CD4-positive, alpha-beta T cell (primary cell): ENCODE measurements at regions not wholly inside any gene's neighbourhood (a gene's known extent, or its start where the extent isn't known, plus 50 kb on each side); places are given as distances from the start of the nearest gene placed in this dataset.

ENCODE experiments used
- ATAC-seq: fragments of 200-7000 bp; cut with Tn5 transposase; one replicate; pipeline ENCODE4 v1.10.0; 2022; ENCODE audit warnings: mild to moderate bottlenecking; ENCODE audit not compliant: poor library complexity
- CTCF ChIA-PET: fragments of 350-600 bp; sonication (Branson Sonifier 250); formaldehyde crosslinking; loops from one replicate; lab custom pipeline; 2021; ENCODE audit warnings: antibody characterized with exemption, inconsistent platforms; lab: Charles Lee
- POLR2A ChIA-PET: fragments of 350-600 bp; sonication (Branson Sonifier 250); formaldehyde crosslinking; loops from one replicate; lab custom pipeline; 2021; ENCODE audit warnings: antibody characterized with exemption, inconsistent platforms; lab: Charles Lee
- DNase-seq, 14 experiments: peaks; one replicate each; pipeline ENCODE4 v3.0.0-alpha.2; 2013 to 2020; ENCODE audit warnings: mixed read lengths in 2 of 14
- H3K27ac ChIP-seq, 2 donors: one replicate each; pipeline versions ENCODE4 v1.5.1 to v1.7.0; 2013; ENCODE audit warnings: low read length in 2 of 2, low read depth in 1 of 2, mild to moderate bottlenecking in 1 of 2
- H3K27me3 ChIP-seq, 2 experiments: 1 replicate in 1 of 2; 2 replicates in 1 of 2; pipeline versions ENCODE4 v1.6.1 to v1.7.0; 2013; ENCODE audit warnings: low read length in 2 of 2, control low read depth in 1 of 2, mild to moderate bottlenecking in 1 of 2, moderate library complexity in 1 of 2; ENCODE audit not compliant: insufficient read depth in 2 of 2, control insufficient read depth in 1 of 2
- H3K36me3 ChIP-seq: one replicate; pipeline ENCODE4 v1.6.1; 2013; ENCODE audit warnings: low read length, control low read depth; ENCODE audit not compliant: insufficient read depth
- H3K4me1 ChIP-seq: one replicate; pipeline ENCODE4 v1.6.1; 2013; ENCODE audit warnings: low read length, control low read depth; ENCODE audit not compliant: insufficient read depth
- H3K4me3 ChIP-seq: one replicate; pipeline ENCODE4 v1.5.1; 2013; ENCODE audit warnings: mild to moderate bottlenecking, low read length, moderate library complexity
- H3K9me3 ChIP-seq, 2 experiments: 1 replicate in 1 of 2; 2 replicates in 1 of 2; pipeline versions ENCODE4 v1.6.1 to v1.7.0; 2013; ENCODE audit warnings: low read length in 2 of 2, mild to moderate bottlenecking in 2 of 2, control low read depth in 1 of 2, moderate library complexity in 1 of 2; ENCODE audit not compliant: control insufficient read depth in 1 of 2, insufficient read depth in 1 of 2
- H3K27ac Mint-ChIP-seq: one replicate; pipeline ENCODE4 v1.8.0; 2020; ENCODE audit warnings: mixed read lengths
- H3K27me3 Mint-ChIP-seq: one replicate; pipeline ENCODE4 v1.8.0; 2021; ENCODE audit warnings: mixed read lengths
- H3K36me3 Mint-ChIP-seq: one replicate; pipeline ENCODE4 v1.8.0; 2021; ENCODE audit warnings: low read depth, mixed read lengths
- H3K4me1 Mint-ChIP-seq: one replicate; pipeline ENCODE4 v1.8.0; 2021; ENCODE audit warnings: low read depth, mixed read lengths
- H3K4me3 Mint-ChIP-seq: one replicate; pipeline ENCODE4 v1.8.0; 2020; ENCODE audit warnings: mild to moderate bottlenecking, mixed read lengths
- H3K9me3 Mint-ChIP-seq: one replicate; pipeline ENCODE4 v1.8.0; 2020; ENCODE audit warnings: mixed read lengths
- CTCF ChIP-seq: fragments of 200-600 bp; IDR thresholded peaks from one replicate; pipeline ENCODE4 v1.8.0; 2022; ENCODE audit warnings: antibody characterized with exemption, mild to moderate bottlenecking
- intact Hi-C, 2 experiments: fragments of 100-400 bp; cut with DNase I in 1 of 2; cut with micrococcal nuclease in 1 of 2; formaldehyde crosslinking; loops; one replicate each; pipeline versions ENCODE4 v1.15.1 to v1.9.0; 2023 to 2025; cut with DNase I, micrococcal nuclease

GRCh38 chr7:116356333-116356965 lies 143.1 kb upstream of the CAV2 start:
- POLR2A ChIA-PET = no interaction called here
- no peaks in the 10 kb centered on the region for H3K9me3 Mint-ChIP-seq
- TF ChIP-seq CTCF = no peak
- H3K9me3 ChIP-seq = no peaks in the 10 kb centered on the region
- no peak for DNase-seq
- H3K4me3 Mint-ChIP-seq = no peak overlapping the region
- peaks cover 9% of the 10 kb centered on the region for H3K27me3 Mint-ChIP-seq
- no peaks in the 10 kb centered on the region for H3K4me1 Mint-ChIP-seq
- no peaks in the 10 kb centered on the region for H3K36me3 Mint-ChIP-seq
- H3K27me3 ChIP-seq = peaks cover 0 to 4% of the 10 kb centered on the region in 2 experiments
- no peaks in the 10 kb centered on the region for H3K4me1 ChIP-seq
- no peaks in the 10 kb centered on the region for H3K36me3 ChIP-seq
- H3K4me3 ChIP-seq = no peak overlapping the region
- CTCF ChIA-PET = no interaction called here
- no peak for ATAC-seq
- intact Hi-C loops = no loop called here
- no peak overlapping the region for H3K27ac ChIP-seq
- H3K27ac Mint-ChIP-seq = no peak overlapping the region

GRCh38 chr7:116356979-116357378 lies 142.6 kb upstream of the CAV2 start:
- Mint-ChIP-seq H3K4me1 (no peaks in the 10 kb centered on the region), H3K36me3 (no peaks in the 10 kb centered on the region), H3K4me3 (no peak overlapping the region), H3K9me3 (no peaks in the 10 kb centered on the region), H3K27me3 (peaks cover 9% of the 10 kb centered on the region), H3K27ac (no peak overlapping the region)
- ATAC-seq (no peak), DNase-seq (no peak)
- Histone ChIP-seq H3K27ac (no peak overlapping the region), H3K4me1 (no peaks in the 10 kb centered on the region), H3K4me3 (no peak overlapping the region), H3K9me3 (no peaks in the 10 kb centered on the region), H3K27me3 (peaks cover 0 to 4% of the 10 kb centered on the region in 2 experiments), H3K36me3 (no peaks in the 10 kb centered on the region)
- POLR2A ChIA-PET = no interaction called here
- no peak for TF ChIP-seq CTCF
- CTCF ChIA-PET = no interaction called here
- intact Hi-C loops = no loop called here

GRCh38 chr7:116357781-116358670 lies 141.5 kb upstream of the CAV2 start:
- H3K9me3 ChIP-seq = no peaks in the 10 kb centered on the region
- ATAC-seq (no peak), DNase-seq (no peak)
- Mint-ChIP-seq H3K27ac (no peak overlapping the region), H3K4me1 (no peaks in the 10 kb centered on the region), H3K36me3 (no peaks in the 10 kb centered on the region), H3K27me3 (peaks cover 9% of the 10 kb centered on the region), H3K4me3 (no peak overlapping the region), H3K9me3 (no peaks in the 10 kb centered on the region)
- no peak overlapping the region for H3K4me3 ChIP-seq
- H3K27me3 ChIP-seq = peaks cover 0 to 4% of the 10 kb centered on the region in 2 experiments
- no peak for TF ChIP-seq CTCF
- H3K4me1 ChIP-seq = no peaks in the 10 kb centered on the region
- intact Hi-C loops = no loop called here
- CTCF ChIA-PET = no interaction called here
- H3K27ac ChIP-seq = no peak overlapping the region
- H3K36me3 ChIP-seq = no peaks in the 10 kb centered on the region
- POLR2A ChIA-PET = no interaction called here
